Suprapubic skin (tissue), 4 donors: ENCODE measurements at regions not wholly inside any gene's neighbourhood (a gene's known extent, or its start where the extent isn't known, plus 50 kb on each side); places are given as distances from the start of the nearest gene placed in this dataset.

Experiments
- CTCF ChIP-seq, 2 donors: fragments of 200-600 bp in 1 of 2; fragments of 450-650 bp in 1 of 2; sonication (generic) in 1 of 2; IDR thresholded peaks; one replicate each; pipeline ENCODE4 v1.5.1; 2016 to 2019; ENCODE audit warnings: antibody characterized with exemption in 2 of 2, mild to moderate bottlenecking in 1 of 2, moderate library complexity in 1 of 2
- EP300 ChIP-seq: sonication (generic); formaldehyde crosslinking; IDR thresholded peaks from one replicate; pipeline ENCODE4 v1.6.1; 2017; ENCODE audit warnings: antibody characterized with exemption
- POLR2A ChIP-seq, 2 donors: fragments of 450-650 bp; IDR thresholded peaks; one replicate each; pipeline ENCODE4 v1.6.1; 2017; ENCODE audit warnings: antibody characterized with exemption in 2 of 2, mild to moderate bottlenecking in 2 of 2, moderate library complexity in 2 of 2
- POLR2AphosphoS5 ChIP-seq, 3 donors: sonication (generic); formaldehyde crosslinking; IDR thresholded peaks; one replicate each; pipeline ENCODE4 v1.6.1; 2017; ENCODE audit warnings: antibody characterized with exemption in 3 of 3

GRCh38 chr12:17035372-17035771 lies 429.4 kb upstream of the LMO3 start:
- no peak for TF ChIP-seq CTCF (IDR thresholded peaks at IDR 0.05)
- no peak for TF ChIP-seq POLR2A (IDR thresholded peaks at IDR 0.05)
- no peak for TF ChIP-seq POLR2AphosphoS5 (IDR thresholded peaks at IDR 0.05)
- TF ChIP-seq EP300 = no peak
